ENCODE measurements at regions not wholly inside any gene's neighbourhood (a gene's known extent, or its start where the extent isn't known, plus 50 kb on each side); places are given as distances from the start of the nearest gene placed in this dataset.

- Histone ChIP-seq H3K36me3 (ENCODE audit: low read depth, missing control alignments) (no peaks in the 10 kb centered on the region), H3K9me3 (no peaks in the 10 kb centered on the region), H3K27ac (no peak overlapping the region), H3K27me3 (no peaks in the 10 kb centered on the region), H3K4me3 (no peak overlapping the region), H3K4me1 (no peaks in the 10 kb centered on the region)
- WGBS, 2 donors: 76 to 82% methylated on average over 7 to 8 of the region's 8 CpGs
- DNase-seq: no peak
- TF ChIP-seq POLR2A (IDR thresholded peaks at IDR 0.05): no peak
- TF ChIP-seq, protein P1, sequence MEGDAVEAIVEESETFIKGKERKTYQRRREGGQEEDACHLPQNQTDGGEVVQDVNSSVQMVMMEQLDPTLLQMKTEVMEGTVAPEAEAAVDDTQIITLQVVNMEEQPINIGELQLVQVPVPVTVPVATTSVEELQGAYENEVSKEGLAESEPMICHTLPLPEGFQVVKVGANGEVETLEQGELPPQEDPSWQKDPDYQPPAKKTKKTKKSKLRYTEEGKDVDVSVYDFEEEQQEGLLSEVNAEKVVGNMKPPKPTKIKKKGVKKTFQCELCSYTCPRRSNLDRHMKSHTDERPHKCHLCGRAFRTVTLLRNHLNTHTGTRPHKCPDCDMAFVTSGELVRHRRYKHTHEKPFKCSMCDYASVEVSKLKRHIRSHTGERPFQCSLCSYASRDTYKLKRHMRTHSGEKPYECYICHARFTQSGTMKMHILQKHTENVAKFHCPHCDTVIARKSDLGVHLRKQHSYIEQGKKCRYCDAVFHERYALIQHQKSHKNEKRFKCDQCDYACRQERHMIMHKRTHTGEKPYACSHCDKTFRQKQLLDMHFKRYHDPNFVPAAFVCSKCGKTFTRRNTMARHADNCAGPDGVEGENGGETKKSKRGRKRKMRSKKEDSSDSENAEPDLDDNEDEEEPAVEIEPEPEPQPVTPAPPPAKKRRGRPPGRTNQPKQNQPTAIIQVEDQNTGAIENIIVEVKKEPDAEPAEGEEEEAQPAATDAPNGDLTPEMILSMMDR (IDR thresholded peaks at IDR 0.05): no peak
- intact Hi-C loops (cut with DNase I; ENCODE audit: low total_unique reads): no loop called here
These were observed 1472.7 kb downstream of the ARAP2 start for GRCh38 chr4:34771632-34772031.

- Histone ChIP-seq H3K9me3 (no peaks in the 10 kb centered on the region), H3K4me1 (no peaks in the 10 kb centered on the region), H3K27me3 (no peaks in the 10 kb centered on the region), H3K4me3 (no peak overlapping the region), H3K36me3 (ENCODE audit: low read depth, missing control alignments) (no peaks in the 10 kb centered on the region), H3K27ac (no peak overlapping the region)
- WGBS, 2 donors: 73 to 75% methylated on average over 1 to 2 of the region's 2 CpGs
- intact Hi-C loops (cut with DNase I; ENCODE audit: low total_unique reads): no loop called here
- DNase-seq: no peak
- TF ChIP-seq POLR2A (IDR thresholded peaks at IDR 0.05): no peak
- TF ChIP-seq, protein P1 (IDR thresholded peaks at IDR 0.05): no peak
These were observed 1454.2 kb downstream of the ARAP2 start for GRCh38 chr4:34790131-34790530.

DNA sequence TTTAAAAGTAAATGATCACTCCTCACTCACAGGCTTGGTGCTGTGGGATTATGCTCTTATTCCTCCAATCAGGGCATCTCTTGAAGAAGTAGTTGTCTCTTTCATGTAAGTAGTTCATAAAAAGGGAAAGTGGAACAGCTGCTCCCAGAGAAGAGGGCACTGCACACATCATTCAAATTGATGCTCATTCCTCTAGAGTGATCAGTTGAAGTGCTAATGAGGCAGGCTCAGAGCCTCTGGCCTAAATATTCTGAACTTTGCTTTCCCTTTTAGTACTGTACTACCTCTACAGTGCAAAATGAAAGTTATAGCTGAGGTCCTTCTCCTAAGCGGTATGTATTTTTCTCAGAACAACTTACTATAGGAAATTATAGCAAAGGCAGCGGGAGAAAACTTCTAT lies 1453.1 kb downstream of the ARAP2 start:
- Histone ChIP-seq H3K4me3 (no peak overlapping the region), H3K27me3 (no peaks in the 10 kb centered on the region), H3K27ac (no peak overlapping the region), H3K4me1 (no peaks in the 10 kb centered on the region), H3K9me3 (no peaks in the 10 kb centered on the region), H3K36me3 (ENCODE audit: low read depth, missing control alignments) (no peaks in the 10 kb centered on the region)
- 87 to 95% methylated on average over 2 of the region's 2 CpGs for WGBS, 2 donors
- TF ChIP-seq, protein P1 (IDR thresholded peaks at IDR 0.05): no peak
- TF ChIP-seq POLR2A (IDR thresholded peaks at IDR 0.05): no peak
- DNase-seq: no peak
- intact Hi-C loops (cut with DNase I; ENCODE audit: low total_unique reads): no loop called here

GRCh38 chr4:34800953-34801352 lies 1443.4 kb downstream of the ARAP2 start:
- Histone ChIP-seq H3K4me1 (no peaks in the 10 kb centered on the region), H3K27ac (no peak overlapping the region), H3K9me3 (no peaks in the 10 kb centered on the region), H3K36me3 (ENCODE audit: low read depth, missing control alignments) (no peaks in the 10 kb centered on the region), H3K27me3 (no peaks in the 10 kb centered on the region), H3K4me3 (no peak overlapping the region)
- TF ChIP-seq, protein P1 (IDR thresholded peaks at IDR 0.05): no peak
- no peak for TF ChIP-seq POLR2A (IDR thresholded peaks at IDR 0.05)
- intact Hi-C loops (cut with DNase I; ENCODE audit: low total_unique reads): no loop called here
- no peak for DNase-seq
- 89 to 98% methylated on average over 1 of the region's 1 CpG for WGBS, 2 donors

DNA sequence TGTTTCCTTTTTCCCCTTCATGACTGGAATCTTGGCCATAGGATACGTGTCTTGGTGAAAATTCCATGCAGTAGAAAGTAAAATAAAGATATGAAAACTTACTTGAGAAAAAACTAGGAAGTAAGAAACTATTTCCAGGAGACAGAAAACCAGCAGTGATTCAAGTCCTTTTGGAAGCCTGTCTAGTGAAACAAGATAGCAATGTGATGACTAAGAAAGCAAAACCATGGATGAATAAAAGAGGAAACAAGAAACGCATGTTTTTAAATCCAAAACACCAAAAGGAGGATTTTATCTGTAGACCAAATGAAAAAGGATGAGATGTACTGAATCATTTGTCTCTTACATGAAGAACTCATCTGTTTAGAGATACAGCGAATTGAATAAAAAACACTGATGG lies 1430.0 kb downstream of the ARAP2 start:
- TF ChIP-seq POLR2A (IDR thresholded peaks at IDR 0.05): no peak
- TF ChIP-seq, protein P1 (IDR thresholded peaks at IDR 0.05): no peak
- Histone ChIP-seq H3K27me3 (no peaks in the 10 kb centered on the region), H3K27ac (no peak overlapping the region), H3K4me3 (no peak overlapping the region), H3K4me1 (no peaks in the 10 kb centered on the region), H3K9me3 (no peaks in the 10 kb centered on the region), H3K36me3 (ENCODE audit: low read depth, missing control alignments) (no peaks in the 10 kb centered on the region)
- DNase-seq: no peak
- WGBS, 2 donors: 78 to 81% methylated on average over 3 of the region's 3 CpGs
- intact Hi-C loops (cut with DNase I; ENCODE audit: low total_unique reads): no loop called here
